HepG2 (cell line): ENCODE measurements at regions not wholly inside any gene's neighbourhood (a gene's known extent, or its start where the extent isn't known, plus 50 kb on each side); places are given as distances from the start of the nearest gene placed in this dataset.

Experiments used
- ATAC-seq: fragments of 200-7000 bp; cut with Tn5 transposase; 3 replicates; pipeline ENCODE4 v1.9.1; 2020; ENCODE audit warnings: mild to moderate bottlenecking, moderate library complexity
- BruUV-seq: library from RNA; stranded (reverse); fragments of 400-500 nt; replicated peaks from 2 replicates; lab custom pipeline; 2021; lab: Mats Ljungman, UMichigan
- CTCF ChIA-PET: fragments of 300-600 bp; formaldehyde crosslinking; extraction: SDS; loops from one replicate; lab custom pipeline; 2021; ENCODE audit warnings: low total read pairs, inconsistent platforms, low intra/inter-chr PET ratio; lab: Yijun Ruan, JAX
- POLR2A ChIA-PET: fragments of 350-600 bp; sonication (Branson Sonifier 250); formaldehyde crosslinking; loops from one replicate; lab custom pipeline; 2020; ENCODE audit warnings: antibody characterized with exemption, inconsistent platforms; lab: Yijun Ruan, JAX
- DNase-seq: peaks from one replicate; pipeline ENCODE4 v3.0.0-alpha.2; 2015; ENCODE audit warnings: low spot score
- FAIRE-seq: peaks from 3 replicates; lab custom pipeline; 2011; peaks lifted over from hg19 to GRCh38; lab: Jason Lieb, UNC
- H2AFZ ChIP-seq: one replicate; pipeline ENCODE4 v1.6.1; 2011; ENCODE audit warnings: low read length, inconsistent platforms
- H3K27ac ChIP-seq: fragments of 300-600 bp; 3 replicates; pipeline ENCODE4 v1.8.0; 2011; ENCODE audit warnings: mixed run types, mild to moderate bottlenecking, mixed read lengths, low read length, inconsistent platforms; ENCODE audit not compliant: insufficient read depth; ENCODE audit errors: extremely low read length
- H3K27me3 ChIP-seq, 2 experiments: fragments of 200-600 bp in 1 of 2; 2 replicates in 1 of 2; 3 replicates in 1 of 2; pipeline versions ENCODE4 v1.6.0 to v1.8.0; 2011; ENCODE audit warnings: low read length in 2 of 2, mild to moderate bottlenecking in 2 of 2, moderate library complexity in 2 of 2, inconsistent platforms in 1 of 2; ENCODE audit not compliant: insufficient read depth in 2 of 2, control insufficient read depth in 1 of 2
- H3K36me3 ChIP-seq, 2 experiments: fragments of 200-600 bp in 1 of 2; replicated peaks in 1 of 2; 2 replicates in 1 of 2; 3 replicates in 1 of 2; pipeline versions ENCODE4 v1.5.1 to v1.8.0; 2011; ENCODE audit warnings: low read length in 2 of 2, inconsistent platforms in 1 of 2; ENCODE audit not compliant: insufficient read depth in 2 of 2, control insufficient read depth in 1 of 2
- H3K4me1 ChIP-seq: 2 replicates; pipeline ENCODE4 v1.5.1; 2012; ENCODE audit warnings: low read length, inconsistent platforms; ENCODE audit not compliant: insufficient read depth
- H3K4me2 ChIP-seq: 2 replicates; pipeline ENCODE4 v1.6.0; 2011; ENCODE audit warnings: low read depth, low read length, inconsistent platforms
- H3K4me3 ChIP-seq, 3 experiments: fragments of 200-600 bp in 1 of 3; sonication (generic), shearing (Covaris generic) in 1 of 3; replicated peaks in 1 of 3; 2 replicates each; pipeline ENCODE4 v1.5.1; 2011 to 2016; ENCODE audit warnings: low read length in 3 of 3, inconsistent platforms in 2 of 3, low read depth in 2 of 3, mild to moderate bottlenecking in 2 of 3, control low read depth in 1 of 3, mixed read lengths in 1 of 3; ENCODE audit not compliant: insufficient read depth in 1 of 3
- H3K79me2 ChIP-seq: one replicate; pipeline ENCODE4 v1.6.1; 2011; ENCODE audit warnings: low read length, inconsistent platforms; ENCODE audit not compliant: insufficient read depth
- H3K9ac ChIP-seq: 2 replicates; pipeline ENCODE4 v1.6.0; 2011; ENCODE audit warnings: mild to moderate bottlenecking, low read depth, low read length, inconsistent platforms; ENCODE audit not compliant: insufficient read depth
- H3K9me3 ChIP-seq: 2 replicates; pipeline ENCODE4 v1.5.1; 2012; ENCODE audit warnings: mild to moderate bottlenecking, low read length
- H4K20me1 ChIP-seq: 2 replicates; pipeline ENCODE4 v1.6.0; 2011; ENCODE audit warnings: inconsistent platforms, mild to moderate bottlenecking, low read length, moderate library complexity; ENCODE audit not compliant: insufficient read depth
- GLI4 ChIP-seq: sonication (generic); formaldehyde crosslinking; IDR thresholded peaks from 2 replicates; pipeline ENCODE4 v1.5.1; 2020; ENCODE audit warnings: missing genetic modification reagents, mild to moderate bottlenecking, moderate library complexity, borderline replicate concordance
- HDAC2 ChIP-seq: sonication (generic); formaldehyde crosslinking; IDR thresholded peaks from 2 replicates; pipeline ENCODE4 v1.4.0; 2020; ENCODE audit warnings: missing genetic modification reagents
- HNF4A ChIP-seq: sonication (generic); formaldehyde crosslinking; IDR thresholded peaks from 2 replicates; pipeline ENCODE4 v1.4.0; 2020; ENCODE audit warnings: missing genetic modification reagents
- KDM5B ChIP-seq: sonication (generic); formaldehyde crosslinking; IDR thresholded peaks from 2 replicates; pipeline ENCODE4 v1.4.0; 2020; ENCODE audit warnings: missing genetic modification reagents, mild to moderate bottlenecking, borderline replicate concordance
- RFXANK ChIP-seq: IDR thresholded peaks from 2 replicates; pipeline ENCODE4 v1.6.1; 2016
- SOX6 ChIP-seq, 2 experiments: fragments of 450-650 bp in 1 of 2; sonication (generic) in 1 of 2; formaldehyde crosslinking in 1 of 2; IDR thresholded peaks; 2 replicates each; pipeline versions ENCODE4 v1.4.0 to v1.6.1; 2017 to 2020; ENCODE audit warnings: antibody characterized with exemption in 1 of 2, mild to moderate bottlenecking in 1 of 2, missing genetic modification reagents in 1 of 2
- ZMYM3 ChIP-seq: sonication (generic); formaldehyde crosslinking; IDR thresholded peaks from 2 replicates; pipeline ENCODE4 v1.5.1; 2020; ENCODE audit warnings: mild to moderate bottlenecking, missing genetic modification reagents
- ZNF205 ChIP-seq: IDR thresholded peaks from 2 replicates; pipeline ENCODE4 v1.6.1; 2018; ENCODE audit warnings: missing biosample characterization, missing genetic modification reagents
- ZNF484 ChIP-seq: sonication (generic); formaldehyde crosslinking; IDR thresholded peaks from 2 replicates; pipeline ENCODE4 v1.5.1; 2020; ENCODE audit warnings: mild to moderate bottlenecking, low read depth, missing genetic modification reagents, borderline replicate concordance
- WGBS: methylation state at CpG from one replicate; pipeline ENCODE4 v1.1.6; 2017; ENCODE audit warnings: low lambda C conversion rate; 5-methylcytosine and 5-hydroxymethylcytosine counted together
- in situ Hi-C: cut with HindIII; loops from 2 replicates; pipeline ENCODE4 v1.10.0; 2017; ENCODE audit warnings: low pct_unique_long_range_greater_than_20kb; ENCODE audit not compliant: extremely low pct_ligation_motif_present
- intact Hi-C: fragments of 100-400 bp; cut with micrococcal nuclease; formaldehyde crosslinking; loops from one replicate; pipeline ENCODE4 v1.10.0; 2022; ENCODE audit not compliant: unreplicated experiment
- TF ChIP-seq, protein P1 (sequence below): sonication (generic); formaldehyde crosslinking; IDR thresholded peaks from 2 replicates; pipeline ENCODE4 v1.5.0; 2020; ENCODE audit warnings: missing genetic modification reagents, mild to moderate bottlenecking, borderline replicate concordance
- TF ChIP-seq, protein P2 (sequence below): sonication (generic); formaldehyde crosslinking; conservative IDR thresholded peaks from 2 replicates; pipeline ENCODE4 v1.4.0; 2020; ENCODE audit warnings: mild to moderate bottlenecking, missing genetic modification reagents, moderate library complexity

DNA sequence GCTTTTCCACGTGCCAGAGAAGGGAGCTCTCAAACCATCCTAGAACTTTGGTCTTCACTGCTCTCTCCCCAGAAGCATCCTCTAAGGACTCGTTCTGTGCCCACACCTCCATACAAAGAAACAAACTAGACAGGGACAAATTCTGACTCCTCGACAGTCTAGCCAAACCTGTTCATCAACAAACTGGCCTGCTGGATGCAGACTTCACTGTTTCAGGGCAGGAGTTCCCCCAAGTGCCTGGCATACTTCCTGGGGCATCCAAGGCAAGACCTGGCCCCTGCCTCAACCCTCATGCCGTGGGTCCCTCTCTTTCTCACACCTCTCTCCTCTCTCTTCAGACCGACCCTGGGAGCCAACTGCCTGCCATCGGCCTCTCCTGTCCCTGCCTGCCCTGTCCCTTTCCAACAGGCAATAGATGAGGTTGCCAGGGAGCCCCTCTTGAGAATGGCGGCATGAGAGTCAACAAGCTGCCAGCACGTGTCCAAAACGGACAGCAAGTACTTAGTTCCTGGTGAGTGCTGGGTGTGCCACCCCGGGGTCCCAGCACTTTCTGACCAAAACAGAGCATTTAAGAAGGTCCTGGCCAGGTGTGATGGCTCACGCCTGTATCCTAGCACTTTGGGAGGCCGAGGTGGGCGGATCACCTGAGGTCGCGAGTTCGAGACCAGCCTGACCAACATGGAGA is 79.1 kb upstream of the HES1 start:
- no peak overlapping the region for H2AFZ ChIP-seq
- in situ Hi-C loops (no loop called here), intact Hi-C loops (no loop called here)
- FAIRE-seq = no peak
- TF ChIP-seq ZNF484 (CRISPR knock-in tag) (no peak), KDM5B (CRISPR knock-in tag) (peak; percentile 28; the same call in 1 of the 2 replicates)
- TF ChIP-seq, protein P1, sequence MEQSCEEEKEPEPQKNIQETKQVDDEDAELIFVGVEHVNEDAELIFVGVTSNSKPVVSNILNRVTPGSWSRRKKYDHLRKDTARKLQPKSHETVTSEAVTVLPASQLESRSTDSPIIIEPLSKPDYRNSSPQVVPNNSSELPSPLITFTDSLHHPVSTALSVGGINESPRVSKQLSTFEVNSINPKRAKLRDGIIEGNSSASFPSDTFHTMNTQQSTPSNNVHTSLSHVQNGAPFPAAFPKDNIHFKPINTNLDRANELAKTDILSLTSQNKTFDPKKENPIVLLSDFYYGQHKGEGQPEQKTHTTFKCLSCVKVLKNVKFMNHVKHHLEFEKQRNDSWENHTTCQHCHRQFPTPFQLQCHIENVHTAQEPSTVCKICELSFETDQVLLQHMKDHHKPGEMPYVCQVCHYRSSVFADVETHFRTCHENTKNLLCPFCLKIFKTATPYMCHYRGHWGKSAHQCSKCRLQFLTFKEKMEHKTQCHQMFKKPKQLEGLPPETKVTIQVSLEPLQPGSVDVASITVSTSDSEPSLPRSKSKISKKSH (CRISPR knock-in tag) = 0 out of 2 replicates have a peak, but pooled peaks have one; percentile 34
- no TSS peak for BruUV-seq
- no peak for ATAC-seq
- no peaks in the 10 kb centered on the region for H3K27me3 ChIP-seq
- H3K27ac ChIP-seq = no peak overlapping the region
- no peaks in the 10 kb centered on the region for H3K79me2 ChIP-seq
- 82% methylated on average over 14 of the region's 16 CpGs for WGBS
- CTCF ChIA-PET = no interaction called here
- no peak for DNase-seq
- H3K4me1 ChIP-seq = peaks cover 60% of the 10 kb centered on the region
- no peaks in the 10 kb centered on the region for H4K20me1 ChIP-seq
- H3K4me3 ChIP-seq = no peak overlapping the region
- POLR2A ChIA-PET = interaction anchor here (3.3 kb wide), 1 partner anchor 77 kb away, joined by 35 read pairs; no protein-coding TSS in a partner anchor
- H3K36me3 ChIP-seq = no peaks in the 10 kb centered on the region
- no peak overlapping the region for H3K9ac ChIP-seq
- no peak overlapping the region for H3K4me2 ChIP-seq
- H3K9me3 ChIP-seq = no peaks in the 10 kb centered on the region

DNA sequence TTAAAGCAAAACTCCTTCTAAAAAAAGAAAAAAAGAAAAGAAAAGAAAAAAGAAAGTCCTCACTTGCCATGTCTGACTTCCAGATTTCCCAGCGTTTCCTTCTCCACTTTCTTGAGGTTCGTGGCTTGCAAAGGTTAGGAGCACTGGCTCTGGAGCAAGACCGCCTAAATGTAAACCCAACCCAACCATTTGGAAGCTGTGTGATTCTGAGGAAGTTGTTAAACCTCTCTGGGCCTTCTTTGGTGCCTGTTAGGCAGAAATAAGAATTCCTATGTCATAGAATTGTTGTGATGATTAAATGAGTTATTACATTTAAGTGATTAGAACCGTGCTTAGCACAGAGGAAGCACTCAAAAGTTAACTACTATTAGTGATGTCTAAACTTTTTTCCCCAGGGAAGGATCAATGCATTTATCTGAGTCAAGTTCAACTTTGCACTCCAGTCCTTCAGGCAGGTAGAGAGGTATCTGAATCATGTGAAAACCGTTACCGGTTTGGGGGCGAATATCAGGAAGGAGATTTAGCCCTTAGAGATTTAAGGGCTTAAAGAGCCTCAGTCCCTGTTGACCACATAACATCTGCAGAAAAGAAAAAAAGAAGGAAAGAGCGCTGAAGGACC is 78.3 kb upstream of the HES1 start:
- POLR2A ChIA-PET = interaction anchor here (1.0 to 3.3 kb wide), 10 partner anchors 13 to 81 kb away, joined by 4 to 35 read pairs (median 10); partner anchors contain the start of gene HES1
- Histone ChIP-seq H3K27ac (peak overlapping the region; percentile 73), H3K4me3 (peak overlapping the region; percentile 43 to 56 (median 47)), H3K4me2 (peak overlapping the region; percentile 86), H3K79me2 (no peaks in the 10 kb centered on the region), H4K20me1 (no peaks in the 10 kb centered on the region), H3K9me3 (no peaks in the 10 kb centered on the region), H3K27me3 (no peaks in the 10 kb centered on the region), H2AFZ (no peak overlapping the region), H3K9ac (peak overlapping the region; percentile 65), H3K4me1 (peaks cover 58% of the 10 kb centered on the region), H3K36me3 (no peaks in the 10 kb centered on the region)
- 33% methylated on average over 8 of the region's 8 CpGs for WGBS
- in situ Hi-C loops = no loop called here
- no peak for FAIRE-seq
- peak; percentile 66 for ATAC-seq
- intact Hi-C loops = no loop called here
- CTCF ChIA-PET = no interaction called here
- TSS peak; percentile 94 for BruUV-seq
- DNase-seq = no peak
- TF ChIP-seq GLI4 (CRISPR knock-in tag) (0 out of 2 replicates have a peak, but pooled peaks have one; percentile 26), RFXANK (no peak), HDAC2 (CRISPR knock-in tag) (0 out of 2 replicates have a peak, but pooled peaks have one; percentile 19), HNF4A (0 out of 2 replicates have a peak, but pooled peaks have one; percentile 8), SOX6 (IDR thresholded peaks at IDR 0.05) (no peak), SOX6 (CRISPR knock-in tag; IDR thresholded peaks at IDR 0.05) (0 out of 2 replicates have a peak, but pooled peaks have one; percentile 11), ZNF205 (CRISPR knock-in tag) (peak; percentile 99), ZMYM3 (CRISPR knock-in tag) (peak; percentile 84)
- TF ChIP-seq, protein P2, sequence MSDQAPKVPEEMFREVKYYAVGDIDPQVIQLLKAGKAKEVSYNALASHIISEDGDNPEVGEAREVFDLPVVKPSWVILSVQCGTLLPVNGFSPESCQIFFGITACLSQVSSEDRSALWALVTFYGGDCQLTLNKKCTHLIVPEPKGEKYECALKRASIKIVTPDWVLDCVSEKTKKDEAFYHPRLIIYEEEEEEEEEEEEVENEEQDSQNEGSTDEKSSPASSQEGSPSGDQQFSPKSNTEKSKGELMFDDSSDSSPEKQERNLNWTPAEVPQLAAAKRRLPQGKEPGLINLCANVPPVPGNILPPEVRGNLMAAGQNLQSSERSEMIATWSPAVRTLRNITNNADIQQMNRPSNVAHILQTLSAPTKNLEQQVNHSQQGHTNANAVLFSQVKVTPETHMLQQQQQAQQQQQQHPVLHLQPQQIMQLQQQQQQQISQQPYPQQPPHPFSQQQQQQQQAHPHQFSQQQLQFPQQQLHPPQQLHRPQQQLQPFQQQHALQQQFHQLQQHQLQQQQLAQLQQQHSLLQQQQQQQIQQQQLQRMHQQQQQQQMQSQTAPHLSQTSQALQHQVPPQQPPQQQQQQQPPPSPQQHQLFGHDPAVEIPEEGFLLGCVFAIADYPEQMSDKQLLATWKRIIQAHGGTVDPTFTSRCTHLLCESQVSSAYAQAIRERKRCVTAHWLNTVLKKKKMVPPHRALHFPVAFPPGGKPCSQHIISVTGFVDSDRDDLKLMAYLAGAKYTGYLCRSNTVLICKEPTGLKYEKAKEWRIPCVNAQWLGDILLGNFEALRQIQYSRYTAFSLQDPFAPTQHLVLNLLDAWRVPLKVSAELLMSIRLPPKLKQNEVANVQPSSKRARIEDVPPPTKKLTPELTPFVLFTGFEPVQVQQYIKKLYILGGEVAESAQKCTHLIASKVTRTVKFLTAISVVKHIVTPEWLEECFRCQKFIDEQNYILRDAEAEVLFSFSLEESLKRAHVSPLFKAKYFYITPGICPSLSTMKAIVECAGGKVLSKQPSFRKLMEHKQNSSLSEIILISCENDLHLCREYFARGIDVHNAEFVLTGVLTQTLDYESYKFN (CRISPR knock-in tag) = peak; percentile 59
